Fibroblast of mammary gland (primary cell): ENCODE measurements at regions not wholly inside any gene's neighbourhood (a gene's known extent, or its start where the extent isn't known, plus 50 kb on each side); places are given as distances from the start of the nearest gene placed in this dataset.

Experiments
- DNase-seq: peaks from one replicate; pipeline ENCODE4 v3.0.0-alpha.2; 2010; ENCODE audit warnings: low read depth
- H3K4me3 ChIP-seq: 2 replicates; pipeline ENCODE4 v1.5.1; 2011; ENCODE audit warnings: low read depth, mild to moderate bottlenecking, low read length, moderate library complexity; ENCODE audit not compliant: control insufficient read depth
- TF ChIP-seq, protein P1 (sequence below): conservative IDR thresholded peaks from 2 replicates; pipeline ENCODE4 v1.5.1; 2011; ENCODE audit warnings: low read depth, low read length, inconsistent platforms; ENCODE audit not compliant: control insufficient read depth, insufficient read depth

DNA sequence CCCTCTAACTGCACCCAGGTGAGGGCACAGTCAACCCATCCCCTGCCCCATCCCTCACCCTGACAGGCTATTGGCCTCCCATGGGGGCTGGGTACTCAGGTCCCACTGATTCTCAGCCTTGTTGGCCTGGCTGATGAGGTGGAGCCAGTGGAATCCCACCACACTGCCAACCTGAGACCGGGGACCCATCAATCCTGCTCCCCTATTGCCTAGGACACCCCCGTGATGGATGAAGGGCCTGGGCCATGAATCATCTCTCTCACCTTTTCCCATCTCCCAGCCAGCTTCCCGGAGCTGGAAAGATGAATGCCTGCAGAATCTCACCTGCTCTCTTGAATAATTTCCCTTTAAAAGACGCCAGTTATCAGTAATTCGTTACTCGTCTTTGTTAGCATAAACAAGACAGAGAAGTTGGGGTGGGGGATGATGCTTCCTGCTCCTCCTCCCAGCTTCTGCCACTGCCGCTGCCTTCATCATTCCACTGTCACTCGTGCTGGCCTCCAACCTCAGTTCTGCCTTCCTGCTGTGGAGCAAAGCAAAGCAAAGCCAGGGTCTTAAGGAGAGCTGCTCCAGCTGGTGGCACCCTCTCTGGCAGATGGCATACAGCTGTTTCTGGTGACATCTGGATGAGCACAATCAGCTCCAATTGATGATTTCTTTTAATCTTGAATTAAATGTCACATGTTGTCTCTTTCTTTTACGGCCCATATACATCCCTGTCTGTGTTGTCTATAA lies 204.0 kb upstream of the NECTIN1 start:
- no peak overlapping the region for H3K4me3 ChIP-seq
- DNase-seq: no peak
- TF ChIP-seq, protein P1, sequence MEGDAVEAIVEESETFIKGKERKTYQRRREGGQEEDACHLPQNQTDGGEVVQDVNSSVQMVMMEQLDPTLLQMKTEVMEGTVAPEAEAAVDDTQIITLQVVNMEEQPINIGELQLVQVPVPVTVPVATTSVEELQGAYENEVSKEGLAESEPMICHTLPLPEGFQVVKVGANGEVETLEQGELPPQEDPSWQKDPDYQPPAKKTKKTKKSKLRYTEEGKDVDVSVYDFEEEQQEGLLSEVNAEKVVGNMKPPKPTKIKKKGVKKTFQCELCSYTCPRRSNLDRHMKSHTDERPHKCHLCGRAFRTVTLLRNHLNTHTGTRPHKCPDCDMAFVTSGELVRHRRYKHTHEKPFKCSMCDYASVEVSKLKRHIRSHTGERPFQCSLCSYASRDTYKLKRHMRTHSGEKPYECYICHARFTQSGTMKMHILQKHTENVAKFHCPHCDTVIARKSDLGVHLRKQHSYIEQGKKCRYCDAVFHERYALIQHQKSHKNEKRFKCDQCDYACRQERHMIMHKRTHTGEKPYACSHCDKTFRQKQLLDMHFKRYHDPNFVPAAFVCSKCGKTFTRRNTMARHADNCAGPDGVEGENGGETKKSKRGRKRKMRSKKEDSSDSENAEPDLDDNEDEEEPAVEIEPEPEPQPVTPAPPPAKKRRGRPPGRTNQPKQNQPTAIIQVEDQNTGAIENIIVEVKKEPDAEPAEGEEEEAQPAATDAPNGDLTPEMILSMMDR: no peak

GRCh38 chr11:119928047-119928446 lies 199.0 kb upstream of the NECTIN1 start:
- TF ChIP-seq, protein P1: no peak
- DNase-seq: no peak
- no peak overlapping the region for H3K4me3 ChIP-seq

- TF ChIP-seq, protein P1: no peak
- no peak overlapping the region for H3K4me3 ChIP-seq
Measured at GRCh38 chr11:119924017-119924416, 195.0 kb upstream of the NECTIN1 start.

DNA sequence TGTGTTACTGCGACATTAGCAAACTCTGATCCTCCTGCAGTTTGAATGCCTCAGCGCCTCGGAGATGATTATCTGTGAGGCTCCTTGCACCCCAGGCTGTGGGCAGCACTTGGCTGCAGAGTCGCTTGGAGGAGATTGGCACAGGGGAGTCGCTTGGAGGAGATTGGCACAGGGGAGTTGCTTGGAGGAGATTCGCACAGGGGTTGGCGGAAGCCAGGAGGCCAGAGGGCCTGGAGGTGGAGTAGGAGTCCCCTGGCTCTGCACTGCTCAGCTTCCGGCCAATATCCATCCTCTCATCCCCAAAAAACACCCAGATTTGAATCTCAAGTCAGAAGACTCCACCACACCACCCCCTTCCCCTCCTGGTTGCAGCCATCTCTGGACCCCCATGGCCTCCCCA lies 192.6 kb upstream of the NECTIN1 start:
- H3K4me3 ChIP-seq: no peak overlapping the region
- no peak for DNase-seq
- TF ChIP-seq, protein P1: no peak

More at GRCh38 chr11:119924017-119924416, 195.0 kb upstream of the NECTIN1 start:
- no peak for DNase-seq

DNA sequence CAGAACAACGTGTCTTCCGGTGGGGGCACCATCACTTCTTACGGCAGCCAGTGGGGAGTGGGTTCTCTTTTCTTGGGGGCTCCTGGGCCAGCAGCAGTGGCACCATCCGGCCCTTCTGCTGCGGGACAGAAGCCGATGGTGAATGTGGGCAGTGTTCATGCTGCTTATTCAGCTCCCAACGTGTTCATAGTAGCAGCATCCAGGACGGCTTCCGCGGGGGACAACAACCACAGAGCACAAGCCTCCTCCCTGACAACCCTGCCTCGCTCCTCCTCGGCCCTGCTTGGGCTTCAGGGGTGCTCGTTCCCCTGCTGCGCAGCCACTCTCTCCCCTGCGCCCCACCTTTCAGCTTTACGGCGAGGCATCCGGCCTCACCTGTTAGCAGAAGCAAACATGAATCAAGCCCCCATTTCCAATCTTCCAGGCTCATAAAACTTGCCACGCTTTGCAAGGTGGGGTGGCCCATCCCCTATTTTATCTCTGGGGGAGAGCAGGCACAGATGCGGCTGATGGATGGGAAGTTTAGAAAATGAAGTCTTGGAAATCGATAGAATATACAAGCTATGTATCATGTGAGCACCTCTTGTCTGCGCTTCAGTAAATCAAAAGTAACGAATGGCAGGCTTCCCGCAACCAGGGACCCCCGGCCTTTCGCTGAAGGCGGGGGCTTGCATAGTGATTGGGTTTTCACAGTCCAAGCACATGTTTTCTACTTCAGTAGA lies 191.8 kb upstream of the NECTIN1 start:
- DNase-seq: no peak
- TF ChIP-seq, protein P1: no peak
- H3K4me3 ChIP-seq: no peak overlapping the region

- H3K4me3 ChIP-seq: no peak overlapping the region
- no peak for DNase-seq
- TF ChIP-seq, protein P1: no peak
Measured at GRCh38 chr11:119919656-119920055, 190.7 kb upstream of the NECTIN1 start.
